Right lobe of liver (tissue), 6 donors: ENCODE measurements at regions not wholly inside any gene's neighbourhood (a gene's known extent, or its start where the extent isn't known, plus 50 kb on each side); places are given as distances from the start of the nearest gene placed in this dataset.

ENCODE experiments used
- ATAC-seq, 4 donors: fragments of 200-7000 bp; cut with Tn5 transposase; one replicate each; pipeline ENCODE4 v1.9.1; 2020; ENCODE audit warnings: mild to moderate bottlenecking in 4 of 4, moderate library complexity in 4 of 4
- DNase-seq, 3 donors: peaks; one replicate each; pipeline ENCODE4 v3.0.0-alpha.2; 2020
- H3K27ac ChIP-seq, 3 donors: fragments of 200-600 bp; one replicate each; pipeline ENCODE4 v1.8.0; 2022
- H3K27me3 ChIP-seq, 2 donors: fragments of 200-600 bp; one replicate each; pipeline ENCODE4 v1.8.0; 2022
- H3K36me3 ChIP-seq, 4 donors: fragments of 200-600 bp; sonication (generic) in 1 of 4; one replicate each; pipeline versions ENCODE4 v1.5.1 to v1.8.0; 2017 to 2022; ENCODE audit warnings: control low read depth in 1 of 4
- H3K4me1 ChIP-seq, 4 donors: fragments of 200-600 bp; sonication (generic) in 1 of 4; one replicate each; pipeline versions ENCODE4 v1.5.1 to v1.8.0; 2017 to 2022; ENCODE audit warnings: control low read depth in 1 of 4
- H3K4me3 ChIP-seq, 3 donors: fragments of 200-600 bp; one replicate each; pipeline ENCODE4 v1.8.0; 2022
- H3K9me3 ChIP-seq, 4 donors: fragments of 200-600 bp; sonication (generic) in 1 of 4; one replicate each; pipeline versions ENCODE4 v1.5.1 to v1.8.0; 2017 to 2022; ENCODE audit warnings: control low read depth in 1 of 4
- CTCF ChIP-seq, 4 donors: fragments of 200-600 bp in 3 of 4; fragments of 450-650 bp in 1 of 4; IDR thresholded peaks; one replicate each; pipeline versions ENCODE4 v1.5.1 to v1.8.0; 2016 to 2022; ENCODE audit warnings: antibody characterized with exemption in 4 of 4, mild to moderate bottlenecking in 2 of 4
- POLR2A ChIP-seq: fragments of 450-650 bp; IDR thresholded peaks from one replicate; pipeline ENCODE4 v1.6.1; 2017; ENCODE audit warnings: antibody characterized with exemption, mild to moderate bottlenecking
- WGBS: methylation state at CpG from one replicate; pipeline ENCODE4 v1.1.6; 2018; ENCODE audit warnings: low coverage, low lambda C conversion rate; ENCODE audit not compliant: insufficient coverage; ENCODE audit errors: missing lambda C conversion rate; 5-methylcytosine and 5-hydroxymethylcytosine counted together
- intact Hi-C, 2 donors: fragments of 100-400 bp; cut with DNase I; formaldehyde crosslinking; loops; one replicate each; pipeline versions ENCODE4 v1.11.2 to v1.14.1; 2022
- donor health status: DM: no; HTN: yes; CAD: no.
- donor health status: DM: no; HTN: no; CAD: no.
- donor health status: DM: no; HTN: no; CAD: no.
- donor health status: DM: no; HTN: yes; CAD: no.
- donor health status: DM: no; HTN: yes; CAD: no.

DNA sequence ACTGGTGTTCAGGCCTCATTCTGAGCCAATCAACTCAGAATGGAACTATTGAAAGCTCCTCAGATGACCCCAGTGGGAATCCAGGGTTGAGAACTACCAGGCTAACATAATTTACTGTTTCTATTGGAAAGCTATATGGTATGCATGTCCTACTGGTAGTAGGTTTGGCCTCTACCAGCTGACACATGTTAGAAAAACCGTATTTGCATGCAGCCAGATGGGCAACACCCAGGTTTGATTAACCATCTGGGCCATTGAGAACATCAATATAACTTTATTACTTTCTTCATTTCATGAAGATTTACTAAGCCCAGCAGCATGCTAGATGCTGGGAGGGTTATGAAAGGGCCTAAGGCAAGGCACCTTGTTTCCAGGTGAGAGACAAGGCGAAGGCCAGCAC is 181.4 kb upstream of the PARP11 start:
- Histone ChIP-seq H3K27me3 (no peaks in the 10 kb centered on the region), H3K4me3 (no peak overlapping the region), H3K9me3 (no peaks in the 10 kb centered on the region), H3K36me3 (no peaks in the 10 kb centered on the region), H3K27ac (no peak overlapping the region), H3K4me1 (peaks cover 0 to 3% (median 0%) of the 10 kb centered on the region in 4 donors)
- intact Hi-C loops = no loop called here
- DNase-seq (no peak), ATAC-seq (no peak)
- TF ChIP-seq POLR2A (no peak), CTCF (IDR thresholded peaks at IDR 0.05) (no peak)
- no CpG with 5 or more reads among the region's 2 CpGs for WGBS

DNA sequence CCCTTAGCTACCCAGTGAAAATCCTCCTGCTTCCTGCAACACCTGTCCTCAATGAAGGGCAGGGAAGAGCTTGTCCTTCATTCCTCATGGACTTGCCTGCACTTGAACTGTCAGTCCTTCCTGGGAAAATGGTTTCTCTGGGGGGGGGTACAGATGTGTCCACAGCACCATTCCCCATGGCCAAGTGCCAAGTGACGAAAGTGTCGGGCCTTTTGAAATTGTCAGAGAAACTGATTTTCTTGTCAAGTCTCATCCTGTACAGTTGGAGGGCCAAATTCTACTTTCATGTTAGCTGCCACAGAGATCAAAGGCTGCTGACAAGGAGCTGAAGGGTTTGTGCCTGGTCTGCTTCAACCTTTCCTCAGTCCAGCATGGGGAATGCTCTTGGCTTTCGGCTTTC is 179.5 kb upstream of the PARP11 start:
- WGBS = 68% methylated on average over 3 of the region's 3 CpGs
- peaks cover 0 to 3% (median 0%) of the 10 kb centered on the region in 4 donors for H3K4me1 ChIP-seq
- no peaks in the 10 kb centered on the region for H3K9me3 ChIP-seq
- DNase-seq (no peak), ATAC-seq (no peak)
- H3K27ac ChIP-seq = no peak overlapping the region
- intact Hi-C loops = no loop called here
- no peaks in the 10 kb centered on the region for H3K27me3 ChIP-seq
- H3K4me3 ChIP-seq = no peak overlapping the region
- no peaks in the 10 kb centered on the region for H3K36me3 ChIP-seq
- no peak for TF ChIP-seq POLR2A

DNA sequence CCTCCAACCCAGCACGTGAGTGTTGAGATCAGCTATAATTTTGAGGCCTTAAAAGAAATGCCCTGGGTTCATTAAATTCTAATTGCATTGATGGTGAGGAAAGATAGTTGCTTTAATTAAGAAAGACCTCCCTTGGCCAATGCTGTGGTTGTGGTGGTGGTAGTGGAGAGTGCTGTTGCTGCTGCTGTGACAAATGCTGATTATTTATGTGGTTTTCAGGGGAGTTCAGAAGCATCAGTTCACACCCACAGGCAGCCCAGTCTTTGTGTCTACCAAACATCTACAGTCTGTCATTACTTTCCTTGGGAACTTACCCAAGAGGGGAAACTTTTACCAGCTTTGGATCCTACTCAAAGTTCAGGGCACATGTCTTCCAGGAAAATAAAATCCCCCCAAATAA is 178.4 kb upstream of the PARP11 start:
- ATAC-seq = no peak
- TF ChIP-seq POLR2A (no peak), CTCF (IDR thresholded peaks at IDR 0.05) (no peak)
- 31% methylated on average over 1 of the region's 1 CpG for WGBS
- DNase-seq = no peak
- Histone ChIP-seq H3K27me3 (no peaks in the 10 kb centered on the region), H3K4me1 (no peaks in the 10 kb centered on the region), H3K9me3 (no peaks in the 10 kb centered on the region), H3K36me3 (no peaks in the 10 kb centered on the region), H3K4me3 (no peak overlapping the region), H3K27ac (no peak overlapping the region)
- intact Hi-C loops = no loop called here

DNA sequence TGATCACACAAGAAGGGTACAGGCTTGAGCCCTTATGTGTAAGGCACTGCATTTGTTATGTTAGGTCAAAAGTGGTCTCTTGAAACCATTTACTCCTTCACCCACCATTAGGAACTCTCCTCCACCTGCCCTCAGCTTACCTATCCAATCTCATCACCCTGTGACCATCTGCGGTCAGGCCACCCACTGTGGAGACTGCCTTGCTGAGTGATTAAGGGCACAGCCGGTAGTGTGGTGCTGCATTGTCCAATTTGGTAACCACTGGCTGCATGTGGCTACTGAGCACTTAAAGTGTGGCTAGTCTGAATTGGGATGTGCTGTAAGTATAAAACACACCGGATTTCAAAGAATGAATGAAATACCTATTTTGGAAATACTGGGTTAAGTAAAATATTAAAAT is 177.1 kb upstream of the PARP11 start:
- WGBS = 87% methylated on average over 3 of the region's 3 CpGs
- H3K4me3 ChIP-seq = no peak overlapping the region
- no peaks in the 10 kb centered on the region for H3K4me1 ChIP-seq
- intact Hi-C loops = no loop called here
- no peak for ATAC-seq
- no peak for TF ChIP-seq CTCF (IDR thresholded peaks at IDR 0.05)
- TF ChIP-seq POLR2A = no peak
- no peaks in the 10 kb centered on the region for H3K36me3 ChIP-seq
- no peaks in the 10 kb centered on the region for H3K27me3 ChIP-seq
- DNase-seq = no peak
- no peak overlapping the region for H3K27ac ChIP-seq
- H3K9me3 ChIP-seq = no peaks in the 10 kb centered on the region

GRCh38 chr12:4049298-4050080 is 176.3 kb upstream of the PARP11 start:
- Histone ChIP-seq H3K36me3 (no peaks in the 10 kb centered on the region), H3K27ac (no peak overlapping the region), H3K27me3 (no peaks in the 10 kb centered on the region), H3K9me3 (no peaks in the 10 kb centered on the region), H3K4me3 (no peak overlapping the region), H3K4me1 (no peaks in the 10 kb centered on the region)
- 74% methylated on average over 6 of the region's 9 CpGs for WGBS
- DNase-seq (no peak), ATAC-seq (no peak)
- intact Hi-C loops = no loop called here
- TF ChIP-seq POLR2A (no peak), CTCF (IDR thresholded peaks at IDR 0.05) (no peak)
